HG03139 (cell line): ENCODE measurements at regions not wholly inside any gene's neighbourhood (a gene's known extent, or its start where the extent isn't known, plus 50 kb on each side); places are given as distances from the start of the nearest gene placed in this dataset.
"Not testable (repeated sequence)": the region's sequence is repeated elsewhere in the genome, so short reads cannot be mapped to it uniquely, and the experiment has no call there.

Experiments used
- ATAC-seq: cut with Tn5 transposase; IDR thresholded peaks from one replicate; pipeline ENCODE4 v1.9.1; 2021; ENCODE audit not compliant: unreplicated experiment

GRCh38 chr7:69429911-69430383 lies 168.3 kb upstream of the AUTS2 start:
- ATAC-seq, result no peak

- no peak for ATAC-seq
Measured at GRCh38 chr7:69430384-69431021, 167.8 kb upstream of the AUTS2 start.

GRCh38 chr7:69431626-69432025 lies 166.6 kb upstream of the AUTS2 start:
- ATAC-seq, result no peak

GRCh38 chr7:69432276-69432675 lies 166.0 kb upstream of the AUTS2 start:
- ATAC-seq, result not testable (repeated sequence)

GRCh38 chr7:69433081-69433480 lies 165.2 kb upstream of the AUTS2 start:
- ATAC-seq, result no peak

GRCh38 chr7:69434398-69434815 lies 163.9 kb upstream of the AUTS2 start:
- ATAC-seq, result no peak

- ATAC-seq, result no peak
Measured at GRCh38 chr7:69435711-69436110, 162.6 kb upstream of the AUTS2 start.

- no peak for ATAC-seq
Measured at GRCh38 chr7:69436946-69437345, 161.3 kb upstream of the AUTS2 start.

- no peak for ATAC-seq
Measured at GRCh38 chr7:69438584-69439412, 159.5 kb upstream of the AUTS2 start.

- ATAC-seq, result no peak
Measured at GRCh38 chr7:69439636-69440325, 158.5 kb upstream of the AUTS2 start.

GRCh38 chr7:69440976-69441375 lies 157.3 kb upstream of the AUTS2 start:
- ATAC-seq, result no peak

- no peak for ATAC-seq
Measured at GRCh38 chr7:69443136-69443535, 155.1 kb upstream of the AUTS2 start.

- ATAC-seq, result no peak
Measured at GRCh38 chr7:69445541-69445940, 152.7 kb upstream of the AUTS2 start.

GRCh38 chr7:69446213-69446612 lies 152.1 kb upstream of the AUTS2 start:
- ATAC-seq, result not testable (repeated sequence)

GRCh38 chr7:69448071-69448470 lies 150.2 kb upstream of the AUTS2 start:
- ATAC-seq, result no peak

GRCh38 chr7:69450456-69450855 lies 147.8 kb upstream of the AUTS2 start:
- no peak for ATAC-seq

- no peak for ATAC-seq
Measured at GRCh38 chr7:69451715-69452114, 146.6 kb upstream of the AUTS2 start.

GRCh38 chr7:69452797-69453196 lies 145.5 kb upstream of the AUTS2 start:
- no peak for ATAC-seq

GRCh38 chr7:69457595-69458504 lies 140.4 kb upstream of the AUTS2 start:
- no peak for ATAC-seq

- no peak for ATAC-seq
Measured at GRCh38 chr7:69464035-69464434, 134.2 kb upstream of the AUTS2 start.

GRCh38 chr7:69465262-69465661 lies 133.0 kb upstream of the AUTS2 start:
- ATAC-seq, result no peak
